A549 (cell line): ENCODE measurements at regions not wholly inside any gene's neighbourhood (a gene's known extent, or its start where the extent isn't known, plus 50 kb on each side); places are given as distances from the start of the nearest gene placed in this dataset.

ENCODE experiments used
- REST ChIP-seq: fragments of 200-600 bp; sonication (generic); IDR thresholded peaks from 2 replicates; pipeline ENCODE4 v1.6.1; 2016; ENCODE audit warnings: antibody characterized with exemption, mild to moderate bottlenecking, moderate library complexity
- SMC3 ChIP-seq: fragments of >200 bp; sonication (Bioruptor Twin); formaldehyde crosslinking; IDR thresholded peaks from 3 replicates; pipeline ENCODE4 v1.6.1; 2018; ENCODE audit warnings: inconsistent platforms

GRCh38 chr18:1779587-1779986 is 791.7 kb downstream of the METTL4 start:
- TF ChIP-seq REST (no peak), SMC3 (no peak)
